Prostate gland (tissue), 2 donors: ENCODE measurements at regions not wholly inside any gene's neighbourhood (a gene's known extent, or its start where the extent isn't known, plus 50 kb on each side); places are given as distances from the start of the nearest gene placed in this dataset.

Source experiments
- DNase-seq: peaks from one replicate; pipeline ENCODE4 v3.0.0-alpha.2; 2019; ENCODE audit warnings: low spot score
- H3K27ac ChIP-seq, 2 donors: fragments of 200-600 bp; sonication (generic); 2 replicates each; pipeline ENCODE4 v1.5.1; 2017 to 2019
- H3K27me3 ChIP-seq: fragments of 200-600 bp; sonication (generic); replicated peaks from 2 replicates; pipeline ENCODE4 v1.5.1; 2019; ENCODE audit not compliant: insufficient read depth
- H3K36me3 ChIP-seq, 2 donors: fragments of 200-600 bp; sonication (generic); 1 replicate in 1 of 2; 2 replicates in 1 of 2; pipeline versions ENCODE4 v1.5.1 to v1.8.1; 2017 to 2019
- H3K4me1 ChIP-seq: fragments of 200-600 bp; sonication (generic); replicated peaks from 2 replicates; pipeline ENCODE4 v1.5.1; 2019
- H3K4me3 ChIP-seq, 2 donors: fragments of 200-600 bp; sonication (generic); 2 replicates each; pipeline ENCODE4 v1.5.1; 2017 to 2019
- H3K9me3 ChIP-seq: fragments of 200-600 bp; sonication (generic); 2 replicates; pipeline ENCODE4 v1.5.1; 2017
- CTCF ChIP-seq, 4 experiments: fragments of 200-600 bp in 2 of 4; fragments of 450-650 bp in 2 of 4; sonication (generic) in 2 of 4; IDR thresholded peaks; 1 replicate in 3 of 4; 2 replicates in 1 of 4; pipeline ENCODE4 v1.5.1; 2016 to 2019; ENCODE audit warnings: antibody characterized with exemption in 4 of 4, mild to moderate bottlenecking in 2 of 4, moderate library complexity in 2 of 4
- POLR2A ChIP-seq: fragments of 450-650 bp; IDR thresholded peaks from one replicate; pipeline ENCODE4 v1.6.1; 2016; ENCODE audit warnings: antibody characterized with exemption, mild to moderate bottlenecking
- POLR2AphosphoS5 ChIP-seq: sonication (generic); formaldehyde crosslinking; IDR thresholded peaks from one replicate; pipeline ENCODE4 v1.6.1; 2017; ENCODE audit warnings: antibody characterized with exemption
- WGBS: methylation state at CpG from one replicate; pipeline ENCODE4 v1.1.5; 2018; 5-methylcytosine and 5-hydroxymethylcytosine counted together
- intact Hi-C: fragments of 100-400 bp; cut with DNase I; formaldehyde crosslinking; loops from one replicate; pipeline ENCODE4 v1.14.2; 2022

DNA sequence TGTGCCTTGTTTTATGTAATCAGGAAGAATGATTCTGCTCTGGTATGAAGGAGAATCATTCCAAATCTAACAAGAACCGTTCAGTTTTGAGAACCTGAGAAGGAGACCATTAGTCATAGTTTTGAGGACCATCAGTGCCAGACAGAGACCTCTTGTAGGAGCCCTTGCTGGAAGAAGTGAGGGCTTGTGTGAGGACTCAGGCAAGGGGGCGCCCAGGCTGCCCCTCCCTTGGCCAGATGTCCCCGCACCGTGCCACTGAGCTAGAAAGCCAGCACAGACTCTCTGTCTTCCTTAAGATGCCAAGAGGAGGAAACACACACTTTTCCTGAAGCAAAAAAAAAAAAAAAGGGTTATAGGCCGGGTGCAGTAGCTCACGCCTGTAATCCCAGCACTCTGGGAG, 55.7 kb upstream of the SLC39A10 start:
- H3K27me3 ChIP-seq, result no peaks in the 10 kb centered on the region
- WGBS, result 48% methylated on average over 6 of the region's 6 CpGs
- H3K4me3 ChIP-seq, result no peak overlapping the region
- H3K9me3 ChIP-seq, result no peaks in the 10 kb centered on the region
- no peaks in the 10 kb centered on the region for H3K36me3 ChIP-seq
- TF ChIP-seq POLR2AphosphoS5, result no peak
- no peak for TF ChIP-seq POLR2A
- TF ChIP-seq CTCF (IDR thresholded peaks at IDR 0.05), result no peak
- H3K4me1 ChIP-seq, result no peaks in the 10 kb centered on the region
- peak overlapping the region; percentile 65 to 78 for H3K27ac ChIP-seq
- intact Hi-C loops, result no loop called here
- no peak for DNase-seq

GRCh38 chr2:195600778-195601177, 56.2 kb upstream of the SLC39A10 start:
- Histone ChIP-seq H3K4me1 (no peaks in the 10 kb centered on the region), H3K4me3 (no peak overlapping the region), H3K36me3 (no peaks in the 10 kb centered on the region), H3K27ac (peak overlapping the region; percentile 65 to 78), H3K27me3 (no peaks in the 10 kb centered on the region), H3K9me3 (no peaks in the 10 kb centered on the region)
- DNase-seq, result peak; percentile 47
- TF ChIP-seq POLR2AphosphoS5 (peak; percentile 50), POLR2A (no peak), CTCF (IDR thresholded peaks at IDR 0.05) (no peak)
- intact Hi-C loops, result no loop called here

GRCh38 chr2:195596840-195597239, 60.2 kb upstream of the SLC39A10 start:
- TF ChIP-seq POLR2A, result no peak
- TF ChIP-seq CTCF (IDR thresholded peaks at IDR 0.05), result no peak
- TF ChIP-seq POLR2AphosphoS5, result no peak
- no peak overlapping the region for H3K4me3 ChIP-seq
- no peak for DNase-seq
- no peaks in the 10 kb centered on the region for H3K36me3 ChIP-seq
- no peak overlapping the region for H3K27ac ChIP-seq
- no peaks in the 10 kb centered on the region for H3K9me3 ChIP-seq
- peaks cover 2% of the 10 kb centered on the region for H3K4me1 ChIP-seq
- intact Hi-C loops, result no loop called here
- H3K27me3 ChIP-seq, result no peaks in the 10 kb centered on the region
- 93% methylated on average over 3 of the region's 3 CpGs for WGBS

DNA sequence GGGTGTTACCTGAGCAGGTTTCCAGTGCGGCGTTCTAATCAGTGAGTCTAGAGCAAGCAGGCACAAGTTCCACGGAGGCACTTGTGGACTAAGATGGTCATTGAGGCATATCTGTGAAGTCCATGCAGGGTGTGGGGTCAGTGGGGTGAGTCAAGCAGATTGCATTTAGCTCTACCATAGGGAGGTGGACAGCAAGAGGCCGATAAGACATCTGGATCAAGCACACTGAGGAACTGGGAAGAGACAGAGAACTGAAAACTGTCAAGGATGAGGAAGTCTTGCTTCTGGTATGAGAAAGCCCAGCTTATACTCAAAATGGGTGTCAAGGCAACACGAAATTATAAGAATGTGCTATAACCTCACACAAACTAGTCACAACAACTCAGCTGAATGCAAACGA, 61.2 kb upstream of the SLC39A10 start:
- TF ChIP-seq POLR2AphosphoS5 (no peak), POLR2A (no peak), CTCF (IDR thresholded peaks at IDR 0.05) (no peak)
- 91% methylated on average over 6 of the region's 6 CpGs for WGBS
- Histone ChIP-seq H3K27ac (peak overlapping the region in 1 of 2 donors; percentile 45), H3K27me3 (no peaks in the 10 kb centered on the region), H3K9me3 (no peaks in the 10 kb centered on the region), H3K4me3 (no peak overlapping the region), H3K4me1 (peaks cover 2% of the 10 kb centered on the region), H3K36me3 (no peaks in the 10 kb centered on the region)
- intact Hi-C loops, result no loop called here
- no peak for DNase-seq

GRCh38 chr2:195594919-195595694, 61.9 kb upstream of the SLC39A10 start:
- Histone ChIP-seq H3K9me3 (no peaks in the 10 kb centered on the region), H3K4me1 (peaks cover 2% of the 10 kb centered on the region), H3K27me3 (no peaks in the 10 kb centered on the region), H3K4me3 (no peak overlapping the region), H3K27ac (peak overlapping the region in 1 of 2 donors; percentile 45), H3K36me3 (no peaks in the 10 kb centered on the region)
- DNase-seq, result no peak
- 86% methylated on average over 4 of the region's 4 CpGs for WGBS
- intact Hi-C loops, result no loop called here
- TF ChIP-seq CTCF (IDR thresholded peaks at IDR 0.05), result no peak
- TF ChIP-seq POLR2A, result no peak
- no peak for TF ChIP-seq POLR2AphosphoS5
